PC-3 (cell line): ENCODE measurements at regions not wholly inside any gene's neighbourhood (a gene's known extent, or its start where the extent isn't known, plus 50 kb on each side); places are given as distances from the start of the nearest gene placed in this dataset.

Experiments
- ATAC-seq: fragments of 200-7000 bp; cut with Tn5 transposase; 2 replicates; pipeline ENCODE4 v1.9.1; 2020; ENCODE audit warnings: mild to moderate bottlenecking, moderate library complexity
- BruUV-seq: library from RNA; stranded (reverse); fragments of 400-500 nt; replicated peaks from 2 replicates; lab custom pipeline; 2021; lab: Mats Ljungman, UMichigan
- CTCF ChIA-PET: fragments of 300-600 bp; sonication (Branson Sonifier 250); formaldehyde crosslinking; loops from one replicate; lab custom pipeline; 2022; ENCODE audit warnings: antibody characterized with exemption; lab: Charles Lee
- POLR2A ChIA-PET: fragments of 300-600 bp; sonication (Branson Sonifier 250); formaldehyde crosslinking; loops from one replicate; lab custom pipeline; 2022; ENCODE audit warnings: antibody characterized with exemption; ENCODE audit not compliant: unreplicated experiment; lab: Charles Lee
- DNase-seq: peaks from one replicate; pipeline ENCODE4 v3.0.0-alpha.2; 2015
- H2AFZ ChIP-seq: fragments of 300-600 bp; sonication (generic); 2 replicates; pipeline ENCODE4 v1.6.0; 2016; ENCODE audit warnings: antibody characterized with exemption, low read length
- H3F3A ChIP-seq: fragments of 300-600 bp; sonication (generic); one replicate; pipeline ENCODE4 v1.6.0; 2017; ENCODE audit warnings: antibody characterized with exemption, low read length, control low read depth, mild to moderate bottlenecking; ENCODE audit not compliant: unreplicated experiment
- H3K27ac ChIP-seq: fragments of 300-600 bp; sonication (generic); 2 replicates; pipeline ENCODE4 v1.5.1; 2016; ENCODE audit warnings: mild to moderate bottlenecking, low read length
- H3K27me3 ChIP-seq: fragments of 300-600 bp; sonication (generic); 2 replicates; pipeline ENCODE4 v1.6.1; 2016; ENCODE audit warnings: low read length, mixed read lengths
- H3K36me3 ChIP-seq: fragments of 300-600 bp; sonication (generic); 2 replicates; pipeline ENCODE4 v1.6.1; 2016; ENCODE audit warnings: low read depth, mixed run types, low read length, mixed read lengths
- H3K4me1 ChIP-seq: fragments of 300-600 bp; sonication (generic); 2 replicates; pipeline ENCODE4 v1.5.1; 2016; ENCODE audit warnings: low read length; ENCODE audit not compliant: insufficient read depth
- H3K4me2 ChIP-seq: fragments of 300-600 bp; sonication (generic); 2 replicates; pipeline ENCODE4 v1.6.0; 2016; ENCODE audit warnings: low read length
- H3K4me3 ChIP-seq: fragments of 300-600 bp; sonication (generic); 2 replicates; pipeline ENCODE4 v1.5.1; 2016; ENCODE audit warnings: mild to moderate bottlenecking, low read length, mixed read lengths
- H3K79me2 ChIP-seq: fragments of 300-600 bp; sonication (generic); 2 replicates; pipeline ENCODE4 v1.6.1; 2017; ENCODE audit warnings: low read length, mixed read lengths
- H3K9ac ChIP-seq: fragments of 300-600 bp; sonication (generic); 2 replicates; pipeline ENCODE4 v1.6.0; 2016; ENCODE audit warnings: mild to moderate bottlenecking, low read length
- H3K9me2 ChIP-seq: fragments of 300-600 bp; sonication (generic); replicated peaks from 2 replicates; pipeline ENCODE4 v1.6.1; 2016; ENCODE audit warnings: mixed run types, low read length, mixed read lengths
- H3K9me3 ChIP-seq: fragments of 300-600 bp; sonication (generic); 2 replicates; pipeline ENCODE4 v1.6.1; 2016; ENCODE audit warnings: low read length, mixed read lengths
- H4K20me1 ChIP-seq: fragments of 300-600 bp; sonication (generic); 2 replicates; pipeline ENCODE4 v1.6.1; 2016; ENCODE audit warnings: low read length, mixed read lengths
- EZH2 ChIP-seq: fragments of 300-600 bp; sonication (generic); IDR thresholded peaks from one replicate; pipeline ENCODE4 v1.6.1; 2017; ENCODE audit warnings: antibody characterized with exemption, mild to moderate bottlenecking, low read length; ENCODE audit not compliant: unreplicated experiment
- EZH2phosphoT487 ChIP-seq: fragments of 300-600 bp; sonication (generic); IDR thresholded peaks from 2 replicates; pipeline ENCODE4 v1.6.1; 2018; ENCODE audit warnings: mild to moderate bottlenecking, antibody characterized with exemption, low read length, borderline replicate concordance
- intact Hi-C: fragments of 100-400 bp; cut with micrococcal nuclease; formaldehyde crosslinking; loops from 2 replicates; pipeline ENCODE4 v1.9.0; 2023
- TF ChIP-seq, protein P1 (sequence below): fragments of 300-600 bp; sonication (generic); conservative IDR thresholded peaks from 2 replicates; pipeline ENCODE4 v1.5.1; 2017; ENCODE audit warnings: antibody characterized with exemption, low read depth, mild to moderate bottlenecking, low read length

DNA sequence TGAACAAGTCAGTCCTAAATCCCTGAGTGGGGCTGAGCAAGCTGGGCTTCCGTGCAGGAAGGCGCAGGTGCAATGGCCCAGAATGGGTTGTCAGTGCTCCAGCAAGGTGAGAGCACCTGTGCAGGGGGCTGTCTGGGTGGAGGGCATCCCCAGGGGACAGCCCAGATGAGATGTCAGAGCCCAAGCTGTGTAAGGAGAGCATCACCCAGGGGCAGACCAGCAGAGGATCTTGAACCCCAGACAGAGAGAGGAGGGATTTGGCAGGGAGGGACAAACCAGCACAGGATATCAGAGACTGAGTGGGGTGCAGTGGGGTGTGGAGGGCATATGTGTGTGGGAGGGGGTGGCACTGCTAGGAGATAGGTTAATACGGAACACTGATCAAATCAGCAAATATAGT is 114.9 kb upstream of the TMEM45B start:
- BruUV-seq: no TSS peak
- Histone ChIP-seq H3K9me3 (no peaks in the 10 kb centered on the region), H4K20me1 (no peaks in the 10 kb centered on the region), H3F3A (no peaks in the 10 kb centered on the region), H3K9ac (no peak overlapping the region), H3K4me3 (no peak overlapping the region), H2AFZ (no peak overlapping the region), H3K4me2 (no peak overlapping the region), H3K79me2 (no peaks in the 10 kb centered on the region), H3K27me3 (no peaks in the 10 kb centered on the region), H3K4me1 (peaks cover 15% of the 10 kb centered on the region), H3K36me3 (no peaks in the 10 kb centered on the region), H3K27ac (no peak overlapping the region), H3K9me2 (no peaks in the 10 kb centered on the region)
- no peak for ATAC-seq
- ChIA-PET CTCF (no interaction called here), POLR2A (no interaction called here)
- TF ChIP-seq EZH2phosphoT487: no peak
- TF ChIP-seq, protein P1, sequence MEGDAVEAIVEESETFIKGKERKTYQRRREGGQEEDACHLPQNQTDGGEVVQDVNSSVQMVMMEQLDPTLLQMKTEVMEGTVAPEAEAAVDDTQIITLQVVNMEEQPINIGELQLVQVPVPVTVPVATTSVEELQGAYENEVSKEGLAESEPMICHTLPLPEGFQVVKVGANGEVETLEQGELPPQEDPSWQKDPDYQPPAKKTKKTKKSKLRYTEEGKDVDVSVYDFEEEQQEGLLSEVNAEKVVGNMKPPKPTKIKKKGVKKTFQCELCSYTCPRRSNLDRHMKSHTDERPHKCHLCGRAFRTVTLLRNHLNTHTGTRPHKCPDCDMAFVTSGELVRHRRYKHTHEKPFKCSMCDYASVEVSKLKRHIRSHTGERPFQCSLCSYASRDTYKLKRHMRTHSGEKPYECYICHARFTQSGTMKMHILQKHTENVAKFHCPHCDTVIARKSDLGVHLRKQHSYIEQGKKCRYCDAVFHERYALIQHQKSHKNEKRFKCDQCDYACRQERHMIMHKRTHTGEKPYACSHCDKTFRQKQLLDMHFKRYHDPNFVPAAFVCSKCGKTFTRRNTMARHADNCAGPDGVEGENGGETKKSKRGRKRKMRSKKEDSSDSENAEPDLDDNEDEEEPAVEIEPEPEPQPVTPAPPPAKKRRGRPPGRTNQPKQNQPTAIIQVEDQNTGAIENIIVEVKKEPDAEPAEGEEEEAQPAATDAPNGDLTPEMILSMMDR: no peak
- TF ChIP-seq EZH2: no peak
- no peak for DNase-seq
- intact Hi-C loops: loop anchor here (5.0 kb wide), 1 partner anchor 47 kb away; no protein-coding TSS in a partner anchor

- TF ChIP-seq EZH2phosphoT487 (no peak), EZH2 (no peak)
- TF ChIP-seq, protein P1: no peak
- ATAC-seq: no peak
- CTCF ChIA-PET: no interaction called here
These were observed 113.9 kb upstream of the TMEM45B start for GRCh38 chr11:129701706-129702105.

More at GRCh38 chr11:129701706-129702105, 113.9 kb upstream of the TMEM45B start:
- no peaks in the 10 kb centered on the region for H3K9me2 ChIP-seq
- H3K4me1 ChIP-seq: peaks cover 15% of the 10 kb centered on the region
- intact Hi-C loops: loop anchor here (5.0 kb wide), 1 partner anchor 46 kb away; no protein-coding TSS in a partner anchor
- H3K79me2 ChIP-seq: no peaks in the 10 kb centered on the region
- H2AFZ ChIP-seq: no peak overlapping the region
- no peak for DNase-seq
- no peak overlapping the region for H3K4me2 ChIP-seq
- H3K36me3 ChIP-seq: no peaks in the 10 kb centered on the region
- no peaks in the 10 kb centered on the region for H3K9me3 ChIP-seq
- no peaks in the 10 kb centered on the region for H3K27me3 ChIP-seq
- no peak overlapping the region for H3K4me3 ChIP-seq
- H3F3A ChIP-seq: no peaks in the 10 kb centered on the region
- no TSS peak for BruUV-seq
- no peaks in the 10 kb centered on the region for H4K20me1 ChIP-seq
- H3K27ac ChIP-seq: no peak overlapping the region
- no peak overlapping the region for H3K9ac ChIP-seq
- POLR2A ChIA-PET: no interaction called here
